Breast epithelium (tissue), 4 donors: ENCODE measurements at regions not wholly inside any gene's neighbourhood (a gene's known extent, or its start where the extent isn't known, plus 50 kb on each side); places are given as distances from the start of the nearest gene placed in this dataset.

ENCODE experiments used
- DNase-seq, 2 donors: peaks; one replicate each; pipeline ENCODE4 v3.0.0-alpha.2; 2019; ENCODE audit warnings: low spot score in 2 of 2
- H3K27ac ChIP-seq, 2 donors: fragments of 200-600 bp; sonication (generic) in 1 of 2; one replicate each; pipeline ENCODE4 v1.5.1; 2016 to 2019; ENCODE audit warnings: mild to moderate bottlenecking in 1 of 2
- H3K27me3 ChIP-seq, 2 donors: fragments of 200-600 bp; sonication (generic) in 1 of 2; one replicate each; pipeline versions ENCODE4 v1.5.1 to v1.6.0; 2017 to 2019; ENCODE audit warnings: control low read depth in 1 of 2, mild to moderate bottlenecking in 1 of 2
- H3K36me3 ChIP-seq: fragments of 200-600 bp; one replicate; pipeline ENCODE4 v1.5.1; 2019
- H3K4me1 ChIP-seq, 2 donors: fragments of 200-600 bp; sonication (generic); one replicate each; pipeline ENCODE4 v1.5.1; 2016 to 2019; ENCODE audit warnings: control low read depth in 1 of 2
- H3K4me3 ChIP-seq, 3 donors: fragments of 200-600 bp; sonication (generic); 1 replicate in 2 of 3; 2 replicates in 1 of 3; pipeline ENCODE4 v1.5.1; 2016 to 2019; ENCODE audit warnings: mild to moderate bottlenecking in 3 of 3, moderate library complexity in 2 of 3
- H3K9me3 ChIP-seq, 2 donors: fragments of 200-600 bp; sonication (generic) in 1 of 2; one replicate each; pipeline ENCODE4 v1.5.1; 2016 to 2019; ENCODE audit warnings: control low read depth in 1 of 2
- POLR2A ChIP-seq: fragments of 450-650 bp; IDR thresholded peaks from one replicate; pipeline ENCODE4 v1.6.1; 2016; ENCODE audit warnings: antibody characterized with exemption, mild to moderate bottlenecking, moderate library complexity
- POLR2AphosphoS5 ChIP-seq, 3 donors: sonication (generic); formaldehyde crosslinking; IDR thresholded peaks; one replicate each; pipeline ENCODE4 v1.6.1; 2017; ENCODE audit warnings: antibody characterized with exemption in 3 of 3
- intact Hi-C: fragments of 100-400 bp; cut with DNase I; formaldehyde crosslinking; loops from one replicate; pipeline ENCODE4 v1.15.1; 2023; ENCODE audit warnings: low total_unique reads
- TF ChIP-seq, protein P1 (sequence below), 3 donors: fragments of 450-650 bp; IDR thresholded peaks; one replicate each; pipeline ENCODE4 v1.5.1; 2016 to 2017; ENCODE audit warnings: antibody characterized with exemption in 3 of 3, mild to moderate bottlenecking in 3 of 3, moderate library complexity in 3 of 3

DNA sequence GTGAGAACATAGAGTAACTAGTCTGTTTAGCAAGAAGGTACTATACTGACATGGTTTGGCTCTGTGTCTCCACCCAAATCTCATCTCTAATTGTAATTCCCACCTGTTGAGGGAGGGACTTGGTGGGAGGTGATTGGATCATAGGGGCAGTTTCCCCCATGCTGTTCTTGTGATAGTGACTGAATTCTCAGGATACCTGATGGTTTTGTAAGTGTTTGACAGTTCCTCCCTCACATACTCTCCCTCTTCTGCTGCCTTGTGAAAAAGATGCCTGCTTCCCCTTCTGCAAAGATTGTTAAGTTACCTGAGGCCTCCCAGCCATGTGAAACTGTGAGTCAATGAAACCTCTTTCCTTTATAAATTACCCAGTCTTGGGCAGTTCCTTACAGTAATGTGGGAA, 240.4 kb upstream of the ST8SIA4 start:
- TF ChIP-seq, protein P1, sequence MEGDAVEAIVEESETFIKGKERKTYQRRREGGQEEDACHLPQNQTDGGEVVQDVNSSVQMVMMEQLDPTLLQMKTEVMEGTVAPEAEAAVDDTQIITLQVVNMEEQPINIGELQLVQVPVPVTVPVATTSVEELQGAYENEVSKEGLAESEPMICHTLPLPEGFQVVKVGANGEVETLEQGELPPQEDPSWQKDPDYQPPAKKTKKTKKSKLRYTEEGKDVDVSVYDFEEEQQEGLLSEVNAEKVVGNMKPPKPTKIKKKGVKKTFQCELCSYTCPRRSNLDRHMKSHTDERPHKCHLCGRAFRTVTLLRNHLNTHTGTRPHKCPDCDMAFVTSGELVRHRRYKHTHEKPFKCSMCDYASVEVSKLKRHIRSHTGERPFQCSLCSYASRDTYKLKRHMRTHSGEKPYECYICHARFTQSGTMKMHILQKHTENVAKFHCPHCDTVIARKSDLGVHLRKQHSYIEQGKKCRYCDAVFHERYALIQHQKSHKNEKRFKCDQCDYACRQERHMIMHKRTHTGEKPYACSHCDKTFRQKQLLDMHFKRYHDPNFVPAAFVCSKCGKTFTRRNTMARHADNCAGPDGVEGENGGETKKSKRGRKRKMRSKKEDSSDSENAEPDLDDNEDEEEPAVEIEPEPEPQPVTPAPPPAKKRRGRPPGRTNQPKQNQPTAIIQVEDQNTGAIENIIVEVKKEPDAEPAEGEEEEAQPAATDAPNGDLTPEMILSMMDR (IDR thresholded peaks at IDR 0.05): no peak
- TF ChIP-seq POLR2A: no peak
- TF ChIP-seq POLR2AphosphoS5 (IDR thresholded peaks at IDR 0.05): no peak

DNA sequence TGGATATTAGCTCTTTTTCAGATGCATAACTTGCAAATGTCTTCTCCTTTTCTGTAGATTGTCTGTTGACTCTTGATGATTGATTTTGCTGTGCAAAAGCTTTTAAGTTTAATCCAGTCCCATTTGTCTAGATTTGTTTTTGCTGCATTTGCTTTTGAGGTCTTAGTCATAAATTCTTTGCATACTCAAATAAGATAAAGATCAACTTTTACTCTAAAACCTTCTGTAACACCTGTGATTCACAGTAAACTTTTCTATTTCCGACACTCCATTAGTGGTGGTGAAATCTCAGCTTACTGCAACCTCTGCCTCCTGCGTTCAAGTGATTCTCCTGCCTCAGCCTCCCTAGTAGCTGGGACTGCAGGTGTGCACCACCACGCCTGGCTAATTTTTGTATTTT, 239.0 kb upstream of the ST8SIA4 start:
- Histone ChIP-seq H3K27me3 (no peaks in the 10 kb centered on the region), H3K9me3 (no peaks in the 10 kb centered on the region), H3K4me1 (no peaks in the 10 kb centered on the region), H3K36me3 (no peaks in the 10 kb centered on the region), H3K27ac (no peak overlapping the region), H3K4me3 (no peak overlapping the region)
- no peak for TF ChIP-seq POLR2AphosphoS5 (IDR thresholded peaks at IDR 0.05)
- TF ChIP-seq, protein P1 (IDR thresholded peaks at IDR 0.05): no peak
- TF ChIP-seq POLR2A: no peak
- no peak for DNase-seq
- intact Hi-C loops: no loop called here

More for the DNA sequence above, 240.4 kb upstream of the ST8SIA4 start:
- no peak overlapping the region for H3K4me3 ChIP-seq
- DNase-seq: no peak
- no peak overlapping the region for H3K27ac ChIP-seq
- H3K27me3 ChIP-seq: no peaks in the 10 kb centered on the region
- intact Hi-C loops: no loop called here
- no peaks in the 10 kb centered on the region for H3K4me1 ChIP-seq
- H3K9me3 ChIP-seq: no peaks in the 10 kb centered on the region
- H3K36me3 ChIP-seq: no peaks in the 10 kb centered on the region

DNA sequence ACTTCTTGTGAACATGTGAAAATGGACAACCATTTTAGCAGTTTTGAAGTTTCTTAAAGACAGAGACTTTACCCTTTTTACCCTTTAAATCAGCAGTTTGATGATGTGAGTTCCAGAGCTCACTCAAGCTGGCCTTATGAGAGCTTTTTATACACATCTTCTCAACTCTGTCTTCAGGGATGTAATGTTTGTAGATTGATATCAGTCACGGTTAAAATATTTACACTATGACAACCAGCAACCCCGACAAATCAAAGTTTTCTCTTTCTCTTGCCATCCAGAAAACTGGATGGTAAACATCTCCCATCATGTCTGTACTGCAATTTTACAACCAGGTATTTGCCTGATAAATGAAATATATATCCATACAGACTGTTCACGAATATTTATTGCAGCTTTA, 233.4 kb upstream of the ST8SIA4 start:
- TF ChIP-seq POLR2A: no peak
- no peak for TF ChIP-seq POLR2AphosphoS5 (IDR thresholded peaks at IDR 0.05)
- TF ChIP-seq, protein P1 (IDR thresholded peaks at IDR 0.05): no peak
- intact Hi-C loops: no loop called here
- DNase-seq: no peak
- H3K27me3 ChIP-seq: no peaks in the 10 kb centered on the region
- H3K36me3 ChIP-seq: no peaks in the 10 kb centered on the region
- H3K4me3 ChIP-seq: no peak overlapping the region
- H3K4me1 ChIP-seq: no peaks in the 10 kb centered on the region
- no peak overlapping the region for H3K27ac ChIP-seq
- no peaks in the 10 kb centered on the region for H3K9me3 ChIP-seq

DNA sequence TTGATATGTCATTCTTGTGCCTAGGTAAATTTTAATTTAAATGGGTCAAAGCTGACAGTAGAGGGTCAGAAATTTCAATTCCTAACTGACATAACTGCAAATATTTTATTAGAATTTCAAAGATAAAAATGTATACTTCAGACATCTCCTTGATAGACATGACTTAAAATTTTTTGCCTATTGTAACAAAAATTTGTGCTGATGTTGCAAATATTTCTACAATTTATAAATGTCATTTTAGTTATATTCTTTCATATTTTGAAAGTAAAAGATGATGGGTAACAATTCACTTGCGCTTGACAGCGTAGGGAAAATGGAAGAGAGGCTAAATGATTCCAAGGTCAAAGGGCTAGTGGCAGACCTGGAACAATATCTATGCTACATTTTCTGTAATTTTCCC, 220.3 kb upstream of the ST8SIA4 start:
- no peaks in the 10 kb centered on the region for H3K36me3 ChIP-seq
- H3K4me3 ChIP-seq: no peak overlapping the region
- H3K27ac ChIP-seq: no peak overlapping the region
- no peaks in the 10 kb centered on the region for H3K27me3 ChIP-seq
- no peaks in the 10 kb centered on the region for H3K9me3 ChIP-seq
- TF ChIP-seq POLR2A (no peak), POLR2AphosphoS5 (IDR thresholded peaks at IDR 0.05) (no peak)
- TF ChIP-seq, protein P1 (IDR thresholded peaks at IDR 0.05): no peak
- no peaks in the 10 kb centered on the region for H3K4me1 ChIP-seq
- no peak for DNase-seq
- intact Hi-C loops: no loop called here

DNA sequence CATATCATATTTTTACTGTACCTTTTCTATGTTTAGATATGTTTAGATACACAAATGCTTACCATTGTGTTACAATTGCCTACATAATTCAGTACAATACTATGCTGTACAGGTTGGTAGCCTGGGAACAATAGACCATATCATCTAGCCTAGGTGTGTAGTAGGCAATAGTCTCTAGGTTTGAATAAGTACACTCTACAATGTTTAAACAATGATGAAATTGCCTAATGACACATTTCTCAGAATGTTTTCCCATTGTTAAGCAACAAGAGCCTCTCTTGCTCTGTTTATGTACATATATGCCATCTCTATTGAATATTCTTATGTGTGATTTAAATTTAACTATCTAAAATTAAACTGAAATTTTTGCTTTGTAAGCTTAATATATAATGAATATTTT, 209.6 kb upstream of the ST8SIA4 start:
- DNase-seq: no peak
- no peaks in the 10 kb centered on the region for H3K9me3 ChIP-seq
- H3K4me3 ChIP-seq: no peak overlapping the region
- TF ChIP-seq POLR2A (no peak), POLR2AphosphoS5 (IDR thresholded peaks at IDR 0.05) (no peak)
- TF ChIP-seq, protein P1 (IDR thresholded peaks at IDR 0.05): no peak
- intact Hi-C loops: no loop called here
- no peaks in the 10 kb centered on the region for H3K36me3 ChIP-seq
- H3K27me3 ChIP-seq: no peaks in the 10 kb centered on the region
- no peak overlapping the region for H3K27ac ChIP-seq
- no peaks in the 10 kb centered on the region for H3K4me1 ChIP-seq
